ENCODE measurements at regions not wholly inside any gene's neighbourhood (a gene's known extent, or its start where the extent isn't known, plus 50 kb on each side); places are given as distances from the start of the nearest gene placed in this dataset.

- Histone ChIP-seq H3K4me3 (no peak overlapping the region), H3K9me3 (peaks cover 0 to 4% (median 0%) of the 10 kb centered on the region in 4 donors), H3K27me3 (no peaks in the 10 kb centered on the region), H3K36me3 (no peaks in the 10 kb centered on the region), H3K4me1 (no peaks in the 10 kb centered on the region), H3K27ac (no peak overlapping the region)
- TF ChIP-seq POLR2A (IDR thresholded peaks at IDR 0.05) (no peak), CTCF (IDR thresholded peaks at IDR 0.05) (no peak)
- DNase-seq = no peak
Measured at GRCh38 chr4:30495651-30496310, 224.4 kb upstream of the PCDH7 start.

- Histone ChIP-seq H3K27me3 (no peaks in the 10 kb centered on the region), H3K27ac (no peak overlapping the region), H3K9me3 (no peaks in the 10 kb centered on the region), H3K36me3 (no peaks in the 10 kb centered on the region), H3K4me3 (no peak overlapping the region), H3K4me1 (no peaks in the 10 kb centered on the region)
- TF ChIP-seq POLR2A (IDR thresholded peaks at IDR 0.05) = no peak
- no peak for TF ChIP-seq CTCF (IDR thresholded peaks at IDR 0.05)
- DNase-seq = no peak
Measured at GRCh38 chr4:30511751-30512150, 208.4 kb upstream of the PCDH7 start.

DNA sequence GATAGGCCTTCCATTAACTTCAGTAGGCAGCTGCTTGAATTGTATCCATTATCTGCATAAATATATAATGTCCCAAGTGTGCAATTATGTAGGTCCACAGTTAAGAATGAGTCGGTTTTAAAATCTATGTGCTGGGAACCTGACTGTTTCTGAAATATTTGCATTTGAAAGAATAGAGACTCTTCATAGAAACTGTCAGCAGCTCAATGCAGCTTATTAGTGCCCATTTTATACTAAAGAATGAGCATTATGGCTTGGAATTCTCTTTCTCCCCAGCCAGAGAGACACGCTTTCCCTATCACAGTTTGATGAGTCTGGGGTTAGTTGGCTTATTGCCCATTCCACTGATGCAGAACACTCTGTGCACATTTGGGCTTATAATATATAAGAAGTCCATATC, 202.0 kb upstream of the PCDH7 start:
- no peaks in the 10 kb centered on the region for H3K9me3 ChIP-seq
- H3K27ac ChIP-seq = no peak overlapping the region
- H3K27me3 ChIP-seq = no peaks in the 10 kb centered on the region
- H3K4me3 ChIP-seq = no peak overlapping the region
- no peak for DNase-seq
- H3K36me3 ChIP-seq = no peaks in the 10 kb centered on the region
- H3K4me1 ChIP-seq = no peaks in the 10 kb centered on the region
- TF ChIP-seq POLR2A (IDR thresholded peaks at IDR 0.05) (no peak), CTCF (IDR thresholded peaks at IDR 0.05) (no peak)

- H3K4me3 ChIP-seq = no peak overlapping the region
- H3K9me3 ChIP-seq = no peaks in the 10 kb centered on the region
- no peak overlapping the region for H3K27ac ChIP-seq
- no peak for DNase-seq
- H3K4me1 ChIP-seq = no peaks in the 10 kb centered on the region
- no peak for TF ChIP-seq POLR2A (IDR thresholded peaks at IDR 0.05)
- TF ChIP-seq CTCF (IDR thresholded peaks at IDR 0.05) = no peak
- no peaks in the 10 kb centered on the region for H3K27me3 ChIP-seq
- H3K36me3 ChIP-seq = no peaks in the 10 kb centered on the region
Measured at GRCh38 chr4:30525662-30526315, 194.4 kb upstream of the PCDH7 start.

GRCh38 chr4:30535255-30535654, 184.9 kb upstream of the PCDH7 start:
- no peaks in the 10 kb centered on the region for H3K27me3 ChIP-seq
- H3K9me3 ChIP-seq = peaks cover 0 to 7% (median 0%) of the 10 kb centered on the region in 4 donors
- H3K4me3 ChIP-seq = no peak overlapping the region
- H3K36me3 ChIP-seq = no peaks in the 10 kb centered on the region
- TF ChIP-seq CTCF (IDR thresholded peaks at IDR 0.05) = no peak
- TF ChIP-seq POLR2A (IDR thresholded peaks at IDR 0.05) = no peak
- no peaks in the 10 kb centered on the region for H3K4me1 ChIP-seq
- DNase-seq = no peak
- no peak overlapping the region for H3K27ac ChIP-seq
